HG03521 (cell line): ENCODE measurements at regions not wholly inside any gene's neighbourhood (a gene's known extent, or its start where the extent isn't known, plus 50 kb on each side); places are given as distances from the start of the nearest gene placed in this dataset.

Experiments
- ATAC-seq: cut with Tn5 transposase; IDR thresholded peaks from one replicate; pipeline ENCODE4 v1.9.1; 2021; ENCODE audit warnings: mild to moderate bottlenecking, moderate library complexity; ENCODE audit not compliant: unreplicated experiment

GRCh38 chr6:147621263-147621662 lies 112.8 kb downstream of the SAMD5 start:
- ATAC-seq = no peak

DNA sequence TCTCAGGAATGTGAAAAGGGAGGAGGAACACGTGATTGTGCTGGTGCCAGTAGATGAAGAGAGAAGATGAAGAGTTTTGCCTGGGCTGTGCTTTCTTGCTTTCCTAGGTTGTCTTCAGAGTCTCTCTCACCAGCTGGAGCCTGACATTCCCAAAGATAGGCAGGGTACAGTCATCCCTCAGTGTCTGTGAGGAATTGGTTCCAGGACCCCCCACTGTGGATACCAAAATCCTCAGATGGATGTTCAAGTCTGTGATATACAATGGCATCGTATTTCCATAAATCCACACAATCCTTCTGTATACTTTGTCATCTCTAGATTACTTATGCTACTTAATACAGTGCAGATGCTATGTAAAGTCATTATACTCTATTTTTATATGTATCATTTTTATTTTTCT lies 113.5 kb downstream of the SAMD5 start:
- no peak for ATAC-seq

- ATAC-seq = no peak
Measured at GRCh38 chr6:147624946-147625515, 116.5 kb downstream of the SAMD5 start.

GRCh38 chr6:147625946-147626345 lies 117.5 kb downstream of the SAMD5 start:
- ATAC-seq = no peak

DNA sequence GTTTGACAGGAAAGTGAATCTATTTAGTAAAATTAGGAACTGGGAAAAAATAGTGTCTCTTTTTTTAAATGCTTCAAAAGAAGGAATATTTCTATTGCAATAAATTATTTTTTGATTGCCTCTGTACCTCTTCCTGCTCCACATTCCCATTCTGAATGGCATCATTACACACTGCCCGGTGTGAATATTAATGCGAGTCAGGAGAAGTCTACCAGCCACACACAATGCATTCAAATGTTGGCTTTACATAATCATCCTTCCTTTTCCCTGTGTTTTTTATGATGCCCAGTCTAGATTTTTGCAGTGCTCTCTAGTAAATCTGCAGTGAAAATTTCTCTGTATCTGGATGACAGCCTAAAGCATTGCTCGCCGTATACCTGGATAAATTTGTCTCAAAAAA lies 118.9 kb downstream of the SAMD5 start:
- no peak for ATAC-seq

GRCh38 chr6:147633191-147633590 lies 124.7 kb downstream of the SAMD5 start:
- no peak for ATAC-seq

GRCh38 chr6:147637620-147638195 lies 129.2 kb downstream of the SAMD5 start:
- no peak for ATAC-seq

DNA sequence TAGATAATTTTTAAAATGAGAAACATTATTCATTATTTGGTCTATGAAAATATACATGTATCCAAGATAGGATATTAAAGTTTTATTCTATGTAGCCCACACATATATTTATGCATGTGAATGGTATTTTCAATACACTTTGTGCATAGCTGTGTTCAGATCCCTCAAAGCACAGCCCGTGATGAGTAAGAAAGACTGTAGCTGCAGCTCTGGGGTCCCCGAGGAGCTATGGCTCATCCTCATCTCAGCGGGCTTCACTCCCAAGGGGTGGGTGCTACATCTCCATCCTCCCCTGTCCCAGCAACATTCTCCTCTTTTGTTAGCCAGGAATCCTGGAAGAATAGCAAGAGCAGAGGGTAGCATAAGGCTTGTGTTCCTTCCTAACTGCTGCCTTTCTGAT lies 130.8 kb downstream of the SAMD5 start:
- ATAC-seq = no peak

DNA sequence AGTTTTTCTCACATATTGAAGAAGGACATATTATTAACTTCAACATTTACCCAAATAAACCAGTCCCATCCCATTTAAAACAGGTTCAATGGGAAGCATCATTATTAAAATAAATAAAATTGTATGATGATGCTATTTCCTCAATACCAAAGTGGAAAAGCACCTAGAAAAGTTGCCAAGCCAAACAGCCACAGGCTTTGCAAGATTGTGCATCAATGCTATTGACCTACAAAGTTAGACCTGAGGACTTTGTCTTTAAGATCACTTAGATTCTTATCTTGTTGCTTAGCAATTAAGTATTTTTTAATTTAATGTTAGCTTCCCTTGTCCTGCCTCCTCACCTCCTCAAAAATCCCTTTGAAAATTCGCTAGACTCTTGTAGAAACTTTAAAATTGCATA lies 132.1 kb downstream of the SAMD5 start:
- no peak for ATAC-seq

DNA sequence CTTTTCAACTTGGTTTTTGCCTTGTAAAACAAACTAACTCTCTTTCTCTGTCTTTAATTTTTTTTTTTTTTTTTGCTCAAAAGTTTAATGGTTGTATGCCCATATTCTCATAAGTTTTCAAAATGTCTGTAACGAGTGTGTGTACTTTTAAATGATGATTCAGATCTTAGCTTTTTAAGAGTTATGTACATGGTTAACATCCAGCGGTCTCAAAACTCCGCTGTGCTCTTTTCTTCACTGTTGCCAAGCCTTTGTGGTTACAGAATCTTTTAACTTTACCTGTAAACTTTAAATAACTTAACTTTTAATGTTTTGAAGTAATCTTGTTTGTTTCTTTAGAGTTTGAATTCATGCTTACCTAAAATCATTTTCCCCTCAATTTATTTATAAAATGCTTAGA lies 133.0 kb downstream of the SAMD5 start:
- ATAC-seq = no peak

DNA sequence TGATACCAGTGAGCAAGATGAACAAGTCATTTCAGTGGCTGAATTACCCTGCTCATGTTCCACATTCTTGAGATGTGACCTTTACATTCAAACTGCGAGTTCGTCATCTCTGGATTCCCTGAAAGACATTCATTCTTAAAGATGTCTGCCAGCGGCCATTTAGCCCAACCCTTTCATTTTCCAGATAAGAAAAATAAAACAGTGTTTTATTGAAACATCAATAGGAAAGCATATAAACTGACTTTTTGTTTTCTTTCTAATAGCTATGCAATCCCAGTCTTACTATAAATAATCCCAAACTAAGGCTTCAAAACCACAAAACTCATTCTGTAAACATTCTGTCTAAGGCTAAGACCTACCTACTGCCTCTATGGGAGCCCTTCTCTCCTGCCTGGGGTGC lies 134.0 kb downstream of the SAMD5 start:
- ATAC-seq = no peak

DNA sequence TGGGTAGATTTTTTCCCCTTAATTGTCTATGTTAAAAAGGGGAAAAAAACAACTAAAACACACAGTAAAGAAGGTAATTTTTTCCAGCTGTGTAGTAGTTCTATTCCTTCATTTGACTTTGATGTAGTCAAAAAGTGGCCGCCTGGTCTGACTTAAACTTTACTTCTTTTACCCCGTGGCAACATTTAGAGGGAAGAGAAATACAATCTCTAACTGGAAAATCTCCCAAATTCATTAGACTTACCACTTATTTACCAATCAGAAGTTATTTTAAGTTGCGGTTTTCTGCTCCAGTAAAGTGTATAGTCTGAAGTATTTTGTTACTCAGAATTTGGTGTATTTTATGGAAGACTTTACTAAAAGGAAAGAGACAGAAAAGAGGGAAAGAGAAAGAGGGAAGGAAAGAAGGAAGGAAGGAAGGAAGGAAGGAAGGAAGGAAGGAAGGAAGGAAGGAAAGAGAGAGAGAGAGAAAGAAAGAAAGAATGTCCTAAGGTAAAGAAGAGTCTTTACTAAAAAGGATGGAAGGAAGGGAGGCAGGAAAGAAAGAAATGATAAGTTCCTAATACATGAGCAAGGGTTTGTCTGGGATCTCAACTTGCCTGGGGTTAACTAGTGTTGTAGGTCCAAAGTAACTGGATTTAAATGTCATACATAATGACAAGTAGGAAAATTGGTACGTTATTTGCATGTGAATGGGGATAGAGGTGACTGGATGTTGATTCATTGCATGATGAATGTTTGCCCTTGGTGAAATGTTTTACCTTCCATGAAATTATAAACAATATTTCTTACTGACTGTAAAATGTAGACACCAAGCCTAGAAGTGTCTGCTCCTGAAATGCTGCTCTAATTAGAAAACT lies 135.1 kb downstream of the SAMD5 start:
- ATAC-seq = no peak

DNA sequence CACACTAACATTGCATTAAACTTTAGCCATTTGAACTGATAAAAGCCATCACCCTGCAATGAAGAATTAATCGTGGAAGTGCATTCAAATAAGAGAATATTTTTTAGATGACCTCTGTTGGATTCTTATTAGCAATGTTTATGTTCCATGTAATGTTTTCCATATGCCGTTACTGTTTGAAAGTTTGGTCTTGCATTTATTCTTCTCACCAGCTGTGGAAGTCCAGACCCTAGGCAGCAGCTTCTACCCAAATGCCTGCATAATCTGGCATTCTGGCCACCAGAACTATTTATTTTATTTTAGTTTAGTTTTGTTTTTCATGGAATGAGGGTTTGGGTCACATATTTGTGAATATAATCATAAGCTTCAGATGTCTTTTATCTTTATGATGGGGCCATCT lies 140.4 kb downstream of the SAMD5 start:
- no peak for ATAC-seq

- no peak for ATAC-seq
Measured at GRCh38 chr6:147651249-147652063, 143.0 kb downstream of the SAMD5 start.

GRCh38 chr6:147653631-147654030 lies 145.1 kb downstream of the SAMD5 start:
- no peak for ATAC-seq

- ATAC-seq = no peak
Measured at GRCh38 chr6:147654103-147654845, 145.8 kb downstream of the SAMD5 start.

DNA sequence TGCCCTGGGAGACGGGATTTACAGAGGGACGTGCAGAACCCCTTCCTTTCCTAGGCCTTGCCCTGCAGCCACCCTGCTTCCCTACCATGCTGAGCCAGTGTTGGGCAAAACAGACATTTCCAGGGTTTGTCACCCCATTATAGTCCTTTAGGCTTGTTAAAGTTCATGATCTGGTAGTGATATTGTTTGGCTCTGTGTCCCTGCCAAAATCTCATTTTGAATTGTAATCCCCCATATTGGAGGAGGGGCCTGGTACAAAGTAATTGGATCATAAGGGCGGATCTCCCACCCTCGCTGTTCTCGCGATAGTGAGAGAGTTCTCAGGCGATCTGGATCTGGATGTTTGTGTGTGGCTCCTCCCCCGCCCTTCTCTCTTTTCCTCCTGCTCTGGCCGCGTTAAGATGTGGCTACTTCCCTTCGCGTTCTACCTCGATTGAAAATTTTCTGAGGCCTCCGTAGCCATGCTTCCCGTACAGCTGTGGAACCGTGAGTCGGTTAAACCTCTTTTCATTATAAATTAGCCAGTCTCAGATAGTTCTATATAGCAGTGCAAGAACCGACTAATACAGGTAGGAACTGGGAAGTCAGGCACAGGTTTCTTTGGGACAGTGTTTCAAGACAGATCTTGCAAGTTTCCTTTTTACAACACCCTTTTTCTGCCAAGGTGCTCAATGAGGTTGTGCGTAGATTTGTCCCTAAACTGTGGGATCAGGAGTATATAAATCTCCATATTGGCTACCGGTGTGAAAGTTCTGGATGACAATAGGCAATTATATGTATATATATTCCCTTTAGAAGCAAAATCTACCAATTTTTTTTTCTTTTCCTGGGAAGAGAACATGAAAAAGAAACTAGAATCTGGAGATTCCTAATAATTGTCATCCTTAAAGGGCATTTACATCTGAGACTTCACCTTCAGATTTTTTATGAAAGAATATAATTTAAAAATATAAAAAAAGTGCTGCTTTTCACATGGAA lies 152.1 kb downstream of the SAMD5 start:
- ATAC-seq = no peak

- ATAC-seq = no peak
Measured at GRCh38 chr6:147662646-147663045, 154.2 kb downstream of the SAMD5 start.

DNA sequence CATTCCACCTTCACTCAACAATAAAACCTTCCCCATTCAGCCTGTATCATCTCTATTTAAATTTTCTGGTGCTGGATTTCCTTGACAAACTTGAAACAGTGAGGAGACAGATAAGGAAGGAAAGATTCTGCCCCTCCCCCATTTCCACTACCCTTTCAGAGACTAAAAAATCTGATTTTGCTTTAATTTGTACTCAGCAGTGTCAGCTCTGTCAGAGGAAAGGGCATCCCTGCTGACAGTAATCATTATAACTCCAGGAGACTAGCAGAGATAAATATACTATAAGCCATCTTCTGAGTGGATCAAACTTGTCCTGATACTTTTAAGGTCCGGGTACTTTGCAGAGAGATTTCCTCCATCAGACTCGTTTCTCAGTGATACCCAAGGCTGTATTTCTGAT lies 155.6 kb downstream of the SAMD5 start:
- ATAC-seq = no peak

DNA sequence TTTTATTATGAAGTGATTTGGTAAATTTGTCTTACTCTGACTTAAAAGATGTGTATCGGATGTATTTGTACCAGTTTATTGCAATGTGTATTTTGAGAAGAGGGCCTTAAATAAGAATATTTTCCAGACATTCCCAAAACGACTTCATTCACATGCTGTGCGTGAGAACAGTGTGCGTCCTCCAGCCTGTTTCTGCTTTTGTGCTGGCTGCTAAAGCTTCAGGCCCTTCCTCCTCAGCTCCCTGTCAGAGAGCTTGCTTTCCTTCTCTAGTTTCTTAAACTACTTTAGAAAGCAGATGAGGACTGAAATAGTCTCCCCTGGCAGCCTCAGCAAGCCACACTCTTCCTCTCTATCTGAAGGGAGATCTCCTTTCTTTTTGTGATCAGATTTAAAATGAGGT lies 157.8 kb downstream of the SAMD5 start:
- no peak for ATAC-seq
